Activated CD4-positive, alpha-beta T cell treated with anti-CD3 and anti-CD28 coated beads for 4 hours (primary cell): ENCODE measurements at regions not wholly inside any gene's neighbourhood (a gene's known extent, or its start where the extent isn't known, plus 50 kb on each side); places are given as distances from the start of the nearest gene placed in this dataset.
"Not testable (repeated sequence)": the region's sequence is repeated elsewhere in the genome, so short reads cannot be mapped to it uniquely, and the experiment has no call there.

Source experiments
- DNase-seq, 2 donors: peaks; one replicate each; pipeline ENCODE4 v3.0.0-alpha.2; 2020

- DNase-seq, result no peak
Observed at GRCh38 chr2:217362286-217362685, 502.4 kb upstream of the TNP1 start.

GRCh38 chr2:217361483-217361880 lies 501.6 kb upstream of the TNP1 start:
- DNase-seq, result no peak

- no peak for DNase-seq
Observed at GRCh38 chr2:217360781-217361482, 501.1 kb upstream of the TNP1 start.

GRCh38 chr2:217360111-217360510 lies 500.2 kb upstream of the TNP1 start:
- no peak for DNase-seq

GRCh38 chr2:217357886-217358620 lies 498.2 kb upstream of the TNP1 start:
- no peak for DNase-seq

- no peak for DNase-seq
Observed at GRCh38 chr2:217356781-217357180, 496.9 kb upstream of the TNP1 start.

- DNase-seq, result no peak
Observed at GRCh38 chr2:217356142-217356541, 496.3 kb upstream of the TNP1 start.

GRCh38 chr2:217353591-217353990 lies 493.7 kb upstream of the TNP1 start:
- no peak for DNase-seq

- no peak for DNase-seq
Observed at GRCh38 chr2:217351378-217351777, 491.5 kb upstream of the TNP1 start.

GRCh38 chr2:217349251-217349650 lies 489.4 kb upstream of the TNP1 start:
- DNase-seq, result no peak

GRCh38 chr2:217347630-217348029 lies 487.8 kb upstream of the TNP1 start:
- DNase-seq, result not testable (repeated sequence)

GRCh38 chr2:217346043-217346442 lies 486.2 kb upstream of the TNP1 start:
- not testable (repeated sequence) for DNase-seq

- DNase-seq, result no peak
Observed at GRCh38 chr2:217340899-217341298, 481.0 kb upstream of the TNP1 start.

GRCh38 chr2:217340176-217340575 lies 480.3 kb upstream of the TNP1 start:
- DNase-seq, result no peak

- no peak for DNase-seq
Observed at GRCh38 chr2:217339753-217340152, 479.9 kb upstream of the TNP1 start.

- no peak for DNase-seq
Observed at GRCh38 chr2:217338306-217338916, 478.5 kb upstream of the TNP1 start.

- no peak for DNase-seq
Observed at GRCh38 chr2:217337771-217338170, 477.9 kb upstream of the TNP1 start.

- no peak for DNase-seq
Observed at GRCh38 chr2:217336694-217337093, 476.8 kb upstream of the TNP1 start.

GRCh38 chr2:217335341-217335966 lies 475.6 kb upstream of the TNP1 start:
- DNase-seq, result no peak

- no peak for DNase-seq
Observed at GRCh38 chr2:217334561-217334960, 474.7 kb upstream of the TNP1 start.

GRCh38 chr2:217332866-217333265 lies 473.0 kb upstream of the TNP1 start:
- DNase-seq, result no peak

GRCh38 chr2:217332417-217332791 lies 472.5 kb upstream of the TNP1 start:
- no peak for DNase-seq

- DNase-seq, result no peak
Observed at GRCh38 chr2:217331523-217332416, 471.9 kb upstream of the TNP1 start.
